ENCODE measurements at regions not wholly inside any gene's neighbourhood (a gene's known extent, or its start where the extent isn't known, plus 50 kb on each side); places are given as distances from the start of the nearest gene placed in this dataset.

GRCh38 chr9:81404931-81405598 lies 284.3 kb downstream of the TLE1 start:
- Mint-ChIP-seq H3K27ac (no peak overlapping the region), H3K9me3 (ENCODE audit: low read depth) (no peaks in the 10 kb centered on the region), H3K4me1 (ENCODE audit: low read depth) (peaks cover 4% of the 10 kb centered on the region), H3K36me3 (ENCODE audit: insufficient read depth) (no peaks in the 10 kb centered on the region), H3K4me3 (ENCODE audit: low read depth) (no peak overlapping the region), H3K27me3 (no peaks in the 10 kb centered on the region)
- no peak for TF ChIP-seq CTCF (IDR thresholded peaks at IDR 0.05; ENCODE audit: unreplicated experiment)
- no peak for DNase-seq (ENCODE audit: low spot score, unreplicated experiment)

GRCh38 chr9:81397481-81398381 lies 291.6 kb downstream of the TLE1 start:
- Mint-ChIP-seq H3K4me3 (ENCODE audit: low read depth) (no peak overlapping the region), H3K36me3 (ENCODE audit: insufficient read depth) (no peaks in the 10 kb centered on the region), H3K9me3 (ENCODE audit: low read depth) (peaks cover 2% of the 10 kb centered on the region), H3K27ac (no peak overlapping the region), H3K4me1 (ENCODE audit: low read depth) (no peaks in the 10 kb centered on the region), H3K27me3 (peaks cover under 1% of the 10 kb centered on the region)
- no peak for TF ChIP-seq CTCF (IDR thresholded peaks at IDR 0.05; ENCODE audit: unreplicated experiment)
- no peak for DNase-seq (ENCODE audit: low spot score, unreplicated experiment)

GRCh38 chr9:81396528-81396927 lies 292.8 kb downstream of the TLE1 start:
- Mint-ChIP-seq H3K4me1 (ENCODE audit: low read depth) (no peaks in the 10 kb centered on the region), H3K27me3 (peaks cover 4% of the 10 kb centered on the region), H3K9me3 (ENCODE audit: low read depth) (peaks cover 6% of the 10 kb centered on the region), H3K27ac (no peak overlapping the region), H3K36me3 (ENCODE audit: insufficient read depth) (no peaks in the 10 kb centered on the region), H3K4me3 (ENCODE audit: low read depth) (no peak overlapping the region)
- DNase-seq (ENCODE audit: low spot score, unreplicated experiment) = no peak
- no peak for TF ChIP-seq CTCF (IDR thresholded peaks at IDR 0.05; ENCODE audit: unreplicated experiment)

- no peak for DNase-seq (ENCODE audit: low spot score, unreplicated experiment)
- Mint-ChIP-seq H3K36me3 (ENCODE audit: insufficient read depth) (no peaks in the 10 kb centered on the region), H3K9me3 (ENCODE audit: low read depth) (peaks cover 6% of the 10 kb centered on the region), H3K4me3 (ENCODE audit: low read depth) (no peak overlapping the region), H3K27me3 (peaks cover 4% of the 10 kb centered on the region), H3K4me1 (ENCODE audit: low read depth) (peaks cover 7% of the 10 kb centered on the region), H3K27ac (no peak overlapping the region)
- TF ChIP-seq CTCF (IDR thresholded peaks at IDR 0.05; ENCODE audit: unreplicated experiment) = no peak
These were observed 293.7 kb downstream of the TLE1 start for GRCh38 chr9:81395676-81396054.

- H3K27me3 Mint-ChIP-seq = peaks cover 4% of the 10 kb centered on the region
- no peak for TF ChIP-seq CTCF (IDR thresholded peaks at IDR 0.05; ENCODE audit: unreplicated experiment)
- H3K27ac Mint-ChIP-seq = no peak overlapping the region
- H3K4me1 Mint-ChIP-seq (ENCODE audit: low read depth) = peaks cover 12% of the 10 kb centered on the region
- no peak for DNase-seq (ENCODE audit: low spot score, unreplicated experiment)
- no peaks in the 10 kb centered on the region for H3K36me3 Mint-ChIP-seq (ENCODE audit: insufficient read depth)
- H3K4me3 Mint-ChIP-seq (ENCODE audit: low read depth) = no peak overlapping the region
- peaks cover 6% of the 10 kb centered on the region for H3K9me3 Mint-ChIP-seq (ENCODE audit: low read depth)
These were observed 294.3 kb downstream of the TLE1 start for GRCh38 chr9:81394881-81395675.

Measured in progenitor cell of endocrine pancreas (in vitro differentiated cells).